IMR-90 (cell line): ENCODE measurements at regions not wholly inside any gene's neighbourhood (a gene's known extent, or its start where the extent isn't known, plus 50 kb on each side); places are given as distances from the start of the nearest gene placed in this dataset.

Experiments used
- ATAC-seq: fragments of 200-7000 bp; cut with Tn5 transposase; 2 replicates; pipeline ENCODE4 v1.9.1; 2020; ENCODE audit warnings: low read depth, mild to moderate bottlenecking, moderate library complexity
- BruUV-seq: library from RNA; stranded (reverse); fragments of 400-500 nt; replicated peaks from 2 replicates; lab custom pipeline; 2021; lab: Mats Ljungman, UMichigan
- CTCF ChIA-PET: fragments of 300-600 bp; formaldehyde crosslinking; extraction: SDS; loops from one replicate; lab custom pipeline; 2021; ENCODE audit warnings: antibody characterized with exemption; lab: Yijun Ruan, JAX
- POLR2A ChIA-PET: fragments of 300-600 bp; sonication (Branson Sonifier 250); formaldehyde crosslinking; loops from one replicate; lab custom pipeline; 2022; ENCODE audit warnings: antibody characterized with exemption; ENCODE audit not compliant: unreplicated experiment; lab: Charles Lee
- DNase-seq: peaks from one replicate; pipeline ENCODE4 v3.0.0; 2013
- H2AFZ ChIP-seq: replicated peaks from 2 replicates; pipeline ENCODE3; 2013; ENCODE audit warnings: low read length, mild to moderate bottlenecking; ENCODE audit not compliant: poor library complexity
- H2AK5ac ChIP-seq: 2 replicates; pipeline ENCODE4 v1.6.1; 2013; ENCODE audit warnings: low read depth, low read length, inconsistent platforms
- H2AK9ac ChIP-seq: replicated peaks from 2 replicates; pipeline ENCODE3; 2013; ENCODE audit warnings: mild to moderate bottlenecking, low read depth, low read length, moderate library complexity; ENCODE audit not compliant: poor library complexity
- H2BK120ac ChIP-seq: 2 replicates; pipeline ENCODE4 v1.6.1; 2013; ENCODE audit warnings: low read depth, low read length, inconsistent platforms
- H2BK15ac ChIP-seq: 3 replicates; pipeline ENCODE4 v1.6.1; 2013; ENCODE audit warnings: low read depth, low read length, inconsistent platforms
- H2BK20ac ChIP-seq: 2 replicates; pipeline ENCODE4 v1.6.1; 2013; ENCODE audit warnings: low read depth, mild to moderate bottlenecking, inconsistent platforms, low read length, moderate library complexity
- H2BK5ac ChIP-seq: 2 replicates; pipeline ENCODE4 v1.6.1; 2013; ENCODE audit warnings: mild to moderate bottlenecking, low read depth, low read length, inconsistent platforms; ENCODE audit not compliant: poor library complexity, severe bottlenecking
- H3K14ac ChIP-seq: replicated peaks from 2 replicates; pipeline ENCODE4 v1.6.1; 2013; ENCODE audit warnings: low read depth, low read length, inconsistent platforms
- H3K18ac ChIP-seq: 2 replicates; pipeline ENCODE4 v1.6.1; 2013; ENCODE audit warnings: low read depth, low read length, control low read depth
- H3K23ac ChIP-seq: 2 replicates; pipeline ENCODE4 v1.6.1; 2013; ENCODE audit warnings: low read depth, low read length, inconsistent platforms
- H3K27ac ChIP-seq: 2 replicates; pipeline ENCODE4 v1.5.1; 2013; ENCODE audit warnings: mild to moderate bottlenecking, control low read depth, low read length; ENCODE audit not compliant: insufficient read depth
- H3K27me3 ChIP-seq: 2 replicates; pipeline ENCODE4 v1.6.1; 2013; ENCODE audit warnings: low read length; ENCODE audit not compliant: control insufficient read depth, insufficient read depth
- H3K36me3 ChIP-seq: 2 replicates; pipeline ENCODE4 v1.6.1; 2013; ENCODE audit warnings: low read length, mixed read lengths; ENCODE audit not compliant: control insufficient read depth, insufficient read depth
- H3K4ac ChIP-seq: 2 replicates; pipeline ENCODE4 v1.6.1; 2013; ENCODE audit warnings: low read depth, low read length, inconsistent platforms
- H3K4me1 ChIP-seq: 2 replicates; pipeline ENCODE4 v1.6.1; 2013; ENCODE audit warnings: low read length, mixed read lengths; ENCODE audit not compliant: control insufficient read depth, insufficient read depth
- H3K4me2 ChIP-seq: 2 replicates; pipeline ENCODE4 v1.6.1; 2013; ENCODE audit warnings: low read depth, mild to moderate bottlenecking, control low read depth, low read length, moderate library complexity
- H3K4me3 ChIP-seq: 2 replicates; pipeline ENCODE4 v1.5.1; 2013; ENCODE audit warnings: low read depth, mild to moderate bottlenecking, control low read depth, low read length, moderate library complexity; ENCODE audit not compliant: insufficient read depth
- H3K56ac ChIP-seq: 2 replicates; pipeline ENCODE4 v1.6.1; 2013; ENCODE audit warnings: low read length, inconsistent platforms; ENCODE audit not compliant: insufficient read depth; ENCODE audit errors: extremely low read depth
- H3K79me1 ChIP-seq, 2 experiments: 2 replicates each; pipeline ENCODE4 v1.6.1; 2013; ENCODE audit warnings: low read length in 2 of 2, inconsistent platforms in 1 of 2, low read depth in 1 of 2
- H3K9ac ChIP-seq: 2 replicates; pipeline ENCODE4 v1.6.1; 2013; ENCODE audit warnings: low read depth, low read length, control low read depth
- H3K9me1 ChIP-seq: 2 replicates; pipeline ENCODE4 v1.6.1; 2013; ENCODE audit warnings: low read length, inconsistent platforms; ENCODE audit not compliant: insufficient read depth
- H3K9me3 ChIP-seq: 2 replicates; pipeline ENCODE4 v1.6.1; 2013; ENCODE audit warnings: low read length; ENCODE audit not compliant: control insufficient read depth, insufficient read depth
- H4K20me1 ChIP-seq: 2 replicates; pipeline ENCODE4 v1.6.1; 2013; ENCODE audit warnings: low read length, inconsistent platforms; ENCODE audit not compliant: insufficient read depth
- H4K5ac ChIP-seq: 2 replicates; pipeline ENCODE4 v1.6.1; 2013; ENCODE audit warnings: mild to moderate bottlenecking, low read depth, low read length, control low read depth
- H4K8ac ChIP-seq, 2 experiments: 2 replicates each; pipeline ENCODE4 v1.6.1; 2013; ENCODE audit warnings: low read depth in 2 of 2, low read length in 2 of 2, control low read depth in 1 of 2, inconsistent platforms in 1 of 2
- H4K91ac ChIP-seq: 2 replicates; pipeline ENCODE4 v1.6.1; 2013; ENCODE audit warnings: low read depth, low read length, inconsistent platforms; ENCODE audit not compliant: insufficient read depth
- BHLHE40 ChIP-seq: fragments of 150-350 bp; IDR thresholded peaks from 2 replicates; pipeline ENCODE4 v1.6.1; 2016; ENCODE audit warnings: mild to moderate bottlenecking, low read depth, low read length
- CEBPB ChIP-seq: IDR thresholded peaks from 2 replicates; pipeline ENCODE4 v1.6.1; 2012; ENCODE audit warnings: low read depth, low read length, improper control_type of control experiment
- CHD1 ChIP-seq: IDR thresholded peaks from 2 replicates; pipeline ENCODE4 v1.6.1; 2012; ENCODE audit warnings: low read depth, low read length, improper control_type of control experiment
- CTCF ChIP-seq: conservative IDR thresholded peaks from 2 replicates; pipeline ENCODE4 v1.5.1; 2012; ENCODE audit warnings: mild to moderate bottlenecking, low read depth, low read length, improper control_type of control experiment
- ELK1 ChIP-seq: fragments of 150-350 bp; IDR thresholded peaks from 2 replicates; pipeline ENCODE4 v1.6.1; 2016; ENCODE audit warnings: low read depth, mild to moderate bottlenecking, low read length, moderate library complexity, borderline replicate concordance
- FOS ChIP-seq: fragments of 150-350 bp; IDR thresholded peaks from 2 replicates; pipeline ENCODE4 v1.6.1; 2016; ENCODE audit warnings: low read depth, low read length
- MAFK ChIP-seq: IDR thresholded peaks from 2 replicates; pipeline ENCODE4 v1.6.1; 2012; ENCODE audit warnings: low read depth, low read length, improper control_type of control experiment
- MAZ ChIP-seq: IDR thresholded peaks from 2 replicates; pipeline ENCODE4 v1.6.1; 2012; ENCODE audit warnings: low read depth, mild to moderate bottlenecking, low read length, improper control_type of control experiment, moderate library complexity, borderline replicate concordance
- MXI1 ChIP-seq: IDR thresholded peaks from 2 replicates; pipeline ENCODE4 v1.6.1; 2012; ENCODE audit warnings: low read depth, mild to moderate bottlenecking, low read length, moderate library complexity, borderline replicate concordance
- NFE2L2 ChIP-seq: fragments of 150-350 bp; IDR thresholded peaks from 2 replicates; pipeline ENCODE4 v1.6.1; 2016; ENCODE audit warnings: low read depth, mild to moderate bottlenecking, low read length
- POLR2A ChIP-seq: IDR thresholded peaks from 2 replicates; pipeline ENCODE4 v1.6.1; 2012; ENCODE audit warnings: mild to moderate bottlenecking, low read depth, low read length
- RAD21 ChIP-seq: IDR thresholded peaks from 2 replicates; pipeline ENCODE4 v1.6.1; 2012; ENCODE audit warnings: low read length, improper control_type of control experiment
- RCOR1 ChIP-seq: IDR thresholded peaks from 2 replicates; pipeline ENCODE4 v1.6.1; 2012; ENCODE audit warnings: mild to moderate bottlenecking, low read length, improper control_type of control experiment; ENCODE audit not compliant: insufficient replicate concordance
- RFX5 ChIP-seq: IDR thresholded peaks from 2 replicates; pipeline ENCODE4 v1.8.0; 2012; ENCODE audit warnings: low read depth, mild to moderate bottlenecking, low read length, moderate library complexity
- SMC3 ChIP-seq: fragments of 150-350 bp; IDR thresholded peaks from 2 replicates; pipeline ENCODE4 v1.6.1; 2016; ENCODE audit warnings: low read depth, mild to moderate bottlenecking, antibody characterized with exemption, low read length, moderate library complexity
- USF2 ChIP-seq: fragments of 150-350 bp; IDR thresholded peaks from 2 replicates; pipeline ENCODE4 v1.6.1; 2017; ENCODE audit warnings: mild to moderate bottlenecking, antibody characterized with exemption, low read length, low read depth
- WGBS, 2 experiments: methylation state at CpG; one replicate each; pipeline versions ENCODE4 v1.1.5 to v1.1.7; 2013; ENCODE audit warnings: missing lambda C conversion rate in 2 of 2; ENCODE audit not compliant: insufficient read length in 1 of 2; ENCODE audit errors: extremely low coverage in 2 of 2; 5-methylcytosine and 5-hydroxymethylcytosine counted together
- dilution Hi-C: fragments of 300-500 bp; cut with HindIII; formaldehyde crosslinking; loops from one replicate; pipeline ENCODE4 v1.14.3; 2018; ENCODE audit warnings: low sequenced_read_pairs; ENCODE audit not compliant: unreplicated experiment
- in situ Hi-C: fragments of 300-500 bp; cut with MboI; formaldehyde crosslinking; loops from 3 replicates; pipeline ENCODE4 v1.14.3; 2019; ENCODE audit warnings: low sequenced_read_pairs, inconsistent platforms, mixed read lengths
- intact Hi-C: fragments of 100-400 bp; cut with micrococcal nuclease; formaldehyde crosslinking; loops from 2 replicates; pipeline ENCODE4 v1.10.0; 2022

- Histone ChIP-seq H3K27me3 (no peaks in the 10 kb centered on the region), H3K14ac (no peak overlapping the region), H2BK20ac (peak overlapping the region; percentile 29), H3K4ac (no peak overlapping the region), H3K23ac (no peak overlapping the region), H3K9me3 (no peaks in the 10 kb centered on the region), H3K27ac (no peak overlapping the region), H4K8ac (no peak overlapping the region), H3K4me3 (no peak overlapping the region), H2BK15ac (no peak overlapping the region), H2BK120ac (no peak overlapping the region), H4K20me1 (no peaks in the 10 kb centered on the region), H2AK9ac (no peak overlapping the region), H3K36me3 (no peaks in the 10 kb centered on the region), H3K79me1 (no peaks in the 10 kb centered on the region), H2BK5ac (no peak overlapping the region), H3K56ac (no peak overlapping the region), H2AK5ac (no peak overlapping the region), H3K9me1 (no peaks in the 10 kb centered on the region; the same call in 1 of the 2 replicates), H2AFZ (no peak overlapping the region), H3K18ac (no peak overlapping the region), H4K5ac (no peak overlapping the region), H3K4me1 (no peaks in the 10 kb centered on the region; the same call in 1 of the 2 replicates), H3K4me2 (no peak overlapping the region), H3K9ac (no peak overlapping the region), H4K91ac (no peak overlapping the region)
- TF ChIP-seq RCOR1: no peak
- no peak for TF ChIP-seq RFX5
- no peak for TF ChIP-seq MXI1
- TF ChIP-seq SMC3: no peak
- TF ChIP-seq MAZ: no peak
- TF ChIP-seq CHD1: no peak
- TF ChIP-seq CTCF: no peak
- TF ChIP-seq USF2: no peak
- TF ChIP-seq CEBPB: no peak
- TF ChIP-seq FOS: no peak
- no peak for TF ChIP-seq ELK1
- no peak for TF ChIP-seq BHLHE40
- TF ChIP-seq RAD21: no peak
- no peak for TF ChIP-seq NFE2L2
- no peak for TF ChIP-seq MAFK
- no peak for TF ChIP-seq POLR2A
- ChIA-PET CTCF (no interaction called here), POLR2A (no interaction called here)
- no peak for DNase-seq
- ATAC-seq: no peak
- 100% methylated on average over 4 of the region's 13 CpGs; no CpG with 5 or more reads in 1 of the 2 experiments for WGBS, 2 experiments
- in situ Hi-C loops (no loop called here), dilution Hi-C loops (no loop called here), intact Hi-C loops (no loop called here)
- BruUV-seq: no TSS peak
These were observed 406.2 kb upstream of the ZNF608 start for GRCh38 chr5:125152461-125153189.
